ENCODE measurements at regions not wholly inside any gene's neighbourhood (a gene's known extent, or its start where the extent isn't known, plus 50 kb on each side); places are given as distances from the start of the nearest gene placed in this dataset.

DNA sequence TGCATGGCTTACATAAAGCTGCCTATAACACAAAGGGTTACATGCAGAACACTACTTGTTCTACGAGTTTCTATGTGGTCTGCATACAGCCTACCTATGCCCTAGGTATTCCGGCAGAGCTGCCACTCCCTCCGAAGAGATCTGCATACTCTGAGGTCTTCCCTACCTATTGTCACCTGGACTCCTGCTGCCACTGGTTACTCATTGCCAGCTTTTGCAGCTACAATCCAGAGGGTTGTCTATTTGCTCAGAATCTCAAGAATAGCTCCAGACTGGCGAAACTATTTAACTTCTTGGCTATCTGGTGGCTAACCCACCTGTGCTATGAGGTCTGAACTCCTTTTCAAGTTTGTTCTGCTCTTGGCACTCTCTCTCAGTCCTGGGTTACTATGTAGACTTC, 323.3 kb downstream of the BMP2 start:
- TF ChIP-seq, protein P1, sequence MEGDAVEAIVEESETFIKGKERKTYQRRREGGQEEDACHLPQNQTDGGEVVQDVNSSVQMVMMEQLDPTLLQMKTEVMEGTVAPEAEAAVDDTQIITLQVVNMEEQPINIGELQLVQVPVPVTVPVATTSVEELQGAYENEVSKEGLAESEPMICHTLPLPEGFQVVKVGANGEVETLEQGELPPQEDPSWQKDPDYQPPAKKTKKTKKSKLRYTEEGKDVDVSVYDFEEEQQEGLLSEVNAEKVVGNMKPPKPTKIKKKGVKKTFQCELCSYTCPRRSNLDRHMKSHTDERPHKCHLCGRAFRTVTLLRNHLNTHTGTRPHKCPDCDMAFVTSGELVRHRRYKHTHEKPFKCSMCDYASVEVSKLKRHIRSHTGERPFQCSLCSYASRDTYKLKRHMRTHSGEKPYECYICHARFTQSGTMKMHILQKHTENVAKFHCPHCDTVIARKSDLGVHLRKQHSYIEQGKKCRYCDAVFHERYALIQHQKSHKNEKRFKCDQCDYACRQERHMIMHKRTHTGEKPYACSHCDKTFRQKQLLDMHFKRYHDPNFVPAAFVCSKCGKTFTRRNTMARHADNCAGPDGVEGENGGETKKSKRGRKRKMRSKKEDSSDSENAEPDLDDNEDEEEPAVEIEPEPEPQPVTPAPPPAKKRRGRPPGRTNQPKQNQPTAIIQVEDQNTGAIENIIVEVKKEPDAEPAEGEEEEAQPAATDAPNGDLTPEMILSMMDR (IDR thresholded peaks at IDR 0.05): no peak
- TF ChIP-seq POLR2A (IDR thresholded peaks at IDR 0.05) (no peak), POLR2AphosphoS5 (IDR thresholded peaks at IDR 0.05) (no peak)
